ENCODE measurements at regions not wholly inside any gene's neighbourhood (a gene's known extent, or its start where the extent isn't known, plus 50 kb on each side); places are given as distances from the start of the nearest gene placed in this dataset.
A peak's percentile ranks its signal among the peaks of the same experiment; 100 is the strongest.

- no peak for DNase-seq
Measured at GRCh38 chr9:19732441-19732951, 56.3 kb downstream of the SLC24A2 start.

DNA sequence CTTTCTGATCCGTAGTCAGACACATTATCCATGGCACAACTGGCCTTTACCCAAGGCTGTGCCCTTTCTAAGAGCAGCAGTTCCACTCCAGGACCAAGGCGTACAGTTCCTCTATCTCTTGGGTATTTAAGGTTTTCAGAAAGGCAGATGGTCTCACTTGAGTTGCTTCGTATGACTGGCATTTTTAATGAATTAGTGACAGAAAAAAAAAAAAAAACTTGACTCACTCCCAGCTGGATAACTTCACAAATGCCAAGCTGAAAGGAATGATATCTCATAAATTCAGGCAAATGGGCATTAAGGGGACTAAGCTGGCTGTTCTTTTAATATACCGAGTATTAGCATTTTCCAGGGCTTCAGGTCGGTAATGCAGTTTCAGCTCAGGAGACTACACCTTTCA, 60.7 kb downstream of the SLC24A2 start:
- DNase-seq = no peak

DNA sequence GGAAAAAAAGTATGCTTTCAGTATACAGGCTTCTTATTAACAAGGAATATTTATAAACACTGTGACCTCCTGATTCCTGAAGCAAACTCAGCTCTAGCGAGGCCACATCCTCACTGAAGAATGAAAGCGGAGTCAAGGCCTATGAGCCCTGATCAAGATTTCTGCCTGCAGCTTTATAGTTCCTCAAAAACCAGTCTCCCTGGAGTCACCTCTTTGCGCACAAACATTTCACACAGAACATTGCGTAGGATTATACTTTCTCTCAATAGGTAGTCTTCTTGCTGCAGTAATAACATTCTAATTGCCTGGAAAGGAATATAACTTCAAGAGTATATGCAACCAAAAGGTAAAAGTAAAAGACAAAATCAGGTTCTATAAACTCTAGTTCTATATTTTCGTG, 62.9 kb downstream of the SLC24A2 start:
- no peak for DNase-seq

DNA sequence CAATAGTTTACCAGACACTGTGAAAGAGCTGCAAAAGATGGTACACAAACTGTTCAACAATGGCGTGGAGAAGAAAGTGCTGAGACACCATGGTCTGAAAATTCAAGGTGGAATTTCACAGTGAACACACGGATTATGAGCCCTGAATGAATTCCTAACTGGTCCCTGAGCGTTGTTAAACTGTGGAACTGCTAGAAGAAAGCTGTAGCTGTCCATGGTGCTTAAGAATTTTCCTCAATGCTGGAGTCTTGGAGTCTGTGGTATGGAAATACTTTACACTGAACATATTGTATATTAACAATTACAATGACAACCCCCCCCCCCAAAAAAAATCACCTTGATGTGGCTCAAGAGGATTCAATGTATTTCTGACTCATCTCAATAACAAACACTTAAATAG, 68.5 kb downstream of the SLC24A2 start:
- DNase-seq = no peak

GRCh38 chr9:19703702-19704101, 85.1 kb downstream of the SLC24A2 start:
- DNase-seq = no peak

- no peak for DNase-seq
Measured at GRCh38 chr9:19701991-19702390, 86.8 kb downstream of the SLC24A2 start.

- no peak for DNase-seq
Measured at GRCh38 chr9:19701274-19701673, 87.6 kb downstream of the SLC24A2 start.

GRCh38 chr9:19700699-19701098, 88.1 kb downstream of the SLC24A2 start:
- no peak for DNase-seq

- no peak for DNase-seq
Measured at GRCh38 chr9:19699756-19700155, 89.1 kb downstream of the SLC24A2 start.

- no peak for DNase-seq
Measured at GRCh38 chr9:19698960-19699359, 89.9 kb downstream of the SLC24A2 start.

DNA sequence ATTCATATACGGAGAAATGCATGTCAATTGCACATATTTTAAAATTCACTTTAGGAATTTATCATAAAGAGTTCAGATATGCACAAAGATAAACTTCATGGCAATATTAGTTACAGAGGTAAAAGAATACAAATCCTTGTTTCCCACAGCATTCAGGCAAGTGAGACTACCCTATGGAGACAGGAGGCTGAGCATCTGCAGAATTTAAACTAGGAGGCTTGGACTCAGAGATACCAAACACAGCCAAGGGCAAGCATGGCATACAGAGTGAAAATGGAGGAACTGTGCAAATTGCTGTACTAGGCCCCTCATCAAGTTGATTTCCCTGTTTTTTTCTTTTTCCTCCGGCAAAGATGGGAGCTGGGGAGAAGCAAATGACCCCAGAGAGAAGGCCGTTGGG, 94.2 kb downstream of the SLC24A2 start:
- DNase-seq = no peak

DNA sequence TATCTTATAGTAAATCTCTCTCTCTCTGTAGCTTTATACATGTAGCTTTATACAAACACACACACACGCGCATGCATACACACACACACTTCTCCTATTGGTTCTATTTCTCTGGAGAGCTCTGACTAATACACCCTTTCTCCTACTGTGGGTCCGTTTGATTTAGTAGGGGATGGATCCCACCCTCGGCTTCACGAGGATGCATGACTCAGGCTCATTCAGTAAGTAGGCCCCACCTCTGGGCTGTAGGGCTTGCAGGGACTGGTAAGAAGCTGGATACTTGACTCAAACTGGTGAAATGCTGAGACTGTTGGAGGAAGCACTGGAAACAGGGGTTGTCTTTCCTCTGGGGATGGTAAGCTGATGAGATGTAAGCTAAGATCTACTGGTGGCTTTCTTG, 98.7 kb downstream of the SLC24A2 start:
- DNase-seq = no peak

GRCh38 chr9:19689328-19690101, 99.3 kb downstream of the SLC24A2 start:
- DNase-seq = no peak

DNA sequence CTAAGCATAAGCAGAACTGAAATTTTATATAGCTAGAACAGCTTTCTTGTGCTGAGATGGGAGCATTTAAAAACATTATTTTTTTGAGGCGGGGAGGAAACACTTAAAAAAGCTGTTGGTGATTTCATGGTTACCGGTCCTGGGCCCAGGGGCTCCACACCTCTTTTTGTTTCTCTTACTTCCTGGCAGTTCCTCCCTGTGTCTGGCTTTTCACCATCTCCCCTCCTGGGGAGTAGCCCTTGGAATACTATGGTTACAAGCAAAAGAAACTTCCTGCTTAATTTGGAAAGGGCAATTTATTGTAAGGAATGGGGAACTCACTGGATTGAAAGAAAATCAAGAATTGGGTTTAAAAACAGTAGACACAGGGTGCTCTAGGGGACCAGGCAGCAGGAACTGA, 105.1 kb downstream of the SLC24A2 start:
- DNase-seq = no peak

DNA sequence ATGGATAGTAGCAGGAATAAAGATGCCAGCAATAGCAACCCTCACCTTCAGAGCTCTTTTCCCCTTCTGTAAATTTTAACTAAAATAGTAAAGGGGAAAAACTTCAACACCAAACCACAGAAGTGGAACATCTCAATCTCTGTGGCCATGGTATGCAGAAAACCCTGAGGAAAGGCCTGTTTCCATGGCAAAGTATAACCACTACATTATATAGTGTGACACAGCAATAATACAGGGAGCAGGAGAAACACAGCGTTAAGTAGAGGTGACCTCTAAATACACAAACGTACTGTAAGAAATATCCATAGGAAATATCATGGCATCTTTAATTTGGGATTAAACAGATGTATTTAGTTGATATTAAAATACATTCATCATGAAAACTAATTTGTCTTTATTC, 106.4 kb downstream of the SLC24A2 start:
- DNase-seq = no peak

DNA sequence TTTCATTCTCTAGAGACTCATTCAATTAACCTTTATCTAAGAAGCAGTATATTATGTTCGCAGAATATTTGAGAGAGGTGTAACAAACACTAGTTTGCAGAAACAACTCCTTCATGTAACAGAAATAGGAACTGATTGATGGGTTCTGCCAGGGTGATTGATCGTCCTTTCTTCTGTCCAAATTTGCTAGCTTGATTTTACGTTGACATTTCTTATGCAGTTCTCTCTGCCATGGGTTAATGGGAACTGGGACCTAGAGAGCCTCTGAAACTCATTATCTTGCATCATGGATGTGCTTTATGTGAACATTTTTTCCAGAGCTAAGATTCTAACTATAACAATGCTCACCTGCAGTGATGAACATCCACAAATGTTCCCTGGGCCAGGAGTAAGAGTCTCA, 107.0 kb downstream of the SLC24A2 start:
- DNase-seq = no peak

DNA sequence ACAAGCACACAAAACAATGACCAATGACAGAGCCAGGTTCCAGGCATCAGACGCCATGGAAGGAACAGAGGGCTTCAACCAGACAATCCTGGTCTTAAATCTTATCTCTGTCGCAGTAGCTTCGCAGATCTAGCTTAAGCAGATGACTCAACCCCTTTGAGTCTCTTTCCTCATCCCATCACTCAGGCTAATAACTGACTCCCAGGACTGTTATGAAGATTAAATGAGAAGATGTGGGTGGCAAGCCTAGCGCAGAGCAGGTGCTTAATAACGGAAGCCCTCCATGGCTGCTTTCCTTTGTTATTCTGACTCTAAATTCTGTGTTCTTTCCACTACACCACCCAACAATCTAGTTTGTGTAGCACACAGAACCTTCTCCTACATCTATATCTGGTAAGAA, 110.9 kb downstream of the SLC24A2 start:
- no peak for DNase-seq

DNA sequence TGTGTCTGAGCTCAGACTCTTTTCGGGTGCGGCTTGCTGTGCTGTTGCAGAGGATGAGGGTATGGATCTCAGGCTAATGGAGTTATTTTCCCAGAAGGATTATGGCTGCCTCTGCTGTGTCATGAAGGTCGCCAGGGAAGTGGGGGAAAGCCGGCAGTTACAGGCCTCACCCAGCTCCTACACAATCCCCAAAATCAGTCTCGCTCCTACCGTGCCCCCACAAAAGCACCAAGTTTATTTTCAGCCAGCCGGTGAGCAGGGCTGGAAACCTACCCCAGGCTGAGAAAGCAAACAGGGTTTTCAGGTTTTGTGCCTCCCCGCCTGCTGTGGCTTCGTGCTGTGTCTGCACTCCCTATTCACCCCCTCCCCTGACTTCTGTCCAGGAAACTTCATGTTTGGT, 113.3 kb downstream of the SLC24A2 start:
- DNase-seq = no peak

GRCh38 chr9:19666575-19666974, 122.3 kb downstream of the SLC24A2 start:
- no peak for DNase-seq

DNA sequence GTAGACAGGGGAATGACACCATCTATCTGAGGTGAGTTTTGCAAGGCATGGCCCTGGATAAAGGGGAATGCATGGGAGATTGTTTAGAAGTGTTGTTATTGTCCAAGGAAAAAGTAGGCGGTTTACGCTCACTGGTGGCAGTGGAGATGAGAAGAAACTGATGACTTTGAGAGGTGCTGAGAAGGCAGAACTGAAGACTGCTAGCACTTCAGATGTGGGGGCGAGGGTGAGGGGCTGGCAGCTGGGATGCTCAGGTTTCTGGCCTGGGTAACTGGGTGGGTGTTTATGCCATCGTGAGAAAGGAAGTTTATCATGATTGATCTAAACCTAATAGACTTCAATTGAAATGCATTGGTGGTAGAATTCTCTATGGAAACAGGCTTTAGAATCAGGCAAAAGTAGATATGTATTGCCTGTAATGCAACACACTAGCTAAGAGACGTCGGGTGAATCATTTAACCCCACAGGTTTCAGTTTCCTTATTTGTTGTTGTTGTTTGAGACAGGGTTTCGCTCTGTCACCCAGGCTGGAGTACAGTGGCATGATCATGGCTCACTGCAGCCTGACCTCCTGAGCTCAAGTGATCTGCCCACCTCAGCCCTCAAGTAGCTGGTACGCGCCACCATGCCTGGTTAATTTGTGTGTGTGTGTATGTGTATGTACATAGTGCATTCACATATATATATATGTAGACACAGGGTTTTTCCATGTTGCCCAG, 123.5 kb downstream of the SLC24A2 start:
- peak; percentile 77 for DNase-seq

DNA sequence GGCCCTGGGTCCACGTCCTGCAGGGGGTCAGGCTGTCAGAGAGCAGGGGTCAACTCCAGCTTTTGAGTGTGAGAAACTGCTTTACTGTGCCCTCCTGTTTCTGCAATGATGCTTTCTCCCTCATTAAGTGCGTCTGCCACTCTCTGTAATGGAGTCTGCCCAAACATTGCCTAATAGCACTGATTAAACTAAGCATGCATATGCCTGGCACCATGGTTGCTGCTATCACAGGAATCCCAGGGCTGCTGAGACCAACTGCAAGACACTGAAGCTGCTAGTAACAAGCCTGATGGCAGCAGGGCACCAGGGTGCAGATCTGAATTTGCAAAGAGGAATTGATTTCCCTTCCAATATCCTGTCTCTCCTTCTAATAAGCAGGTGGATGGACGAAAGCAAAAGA, 125.3 kb downstream of the SLC24A2 start:
- no peak for DNase-seq

DNA sequence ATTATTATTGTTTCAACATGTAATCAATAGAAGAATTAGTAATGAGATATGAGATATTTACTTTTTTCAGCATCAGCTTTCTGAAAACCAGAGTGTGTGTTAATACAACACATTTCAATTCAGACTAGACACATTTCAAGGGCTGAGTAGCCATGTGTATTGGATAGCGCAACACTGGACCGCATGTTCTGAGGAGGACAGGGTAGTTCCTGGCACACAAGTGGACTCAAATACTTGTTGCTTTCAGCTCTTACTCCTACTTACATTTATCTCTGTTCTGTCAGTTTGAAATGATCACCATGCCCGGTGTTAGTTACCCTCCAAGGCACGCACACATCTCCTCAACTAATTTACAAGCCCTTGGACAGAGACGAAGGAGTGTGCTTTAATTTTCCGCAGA, 126.6 kb downstream of the SLC24A2 start:
- DNase-seq = no peak

DNA sequence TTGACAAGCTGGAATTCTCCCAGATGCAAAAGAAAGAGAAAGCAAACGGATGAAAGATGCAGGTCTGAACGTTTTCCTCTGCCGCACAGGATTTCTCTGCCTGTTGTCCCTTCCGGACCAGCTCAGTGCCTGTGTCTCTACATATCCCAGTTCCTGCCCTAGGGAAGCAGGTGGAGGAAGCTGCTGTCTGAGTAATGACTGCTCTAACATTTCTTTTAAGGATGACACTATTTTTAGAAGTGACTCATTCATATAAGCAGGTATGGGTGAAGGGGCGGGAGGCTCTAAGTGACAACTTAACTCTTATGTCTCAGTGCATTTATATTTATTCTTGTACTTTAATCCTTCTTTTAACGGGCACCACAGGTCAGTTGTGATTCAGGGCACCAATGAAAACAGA, 128.8 kb downstream of the SLC24A2 start:
- no peak for DNase-seq

DNA sequence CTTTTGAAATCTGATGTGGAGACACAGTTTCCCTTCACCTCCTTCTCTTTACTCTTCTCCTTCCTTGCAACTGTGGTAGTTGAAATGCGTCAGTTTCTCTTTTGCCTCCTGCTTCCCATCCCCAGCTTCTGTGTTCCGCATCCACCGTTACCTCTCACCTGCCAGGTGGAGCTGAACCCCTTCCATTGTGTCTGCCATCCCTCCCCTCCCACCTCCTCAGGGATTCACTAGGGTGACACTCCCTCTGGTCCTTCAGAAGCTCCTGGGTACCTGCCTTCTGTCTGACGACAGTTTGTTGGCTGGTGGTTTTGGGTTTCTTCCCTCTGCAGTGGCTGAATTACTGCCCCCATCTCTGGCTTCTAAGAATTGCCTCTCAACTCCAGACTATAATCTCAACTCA, 132.1 kb downstream of the SLC24A2 start:
- DNase-seq = no peak

- DNase-seq = no peak
Measured at GRCh38 chr9:19651681-19652080, 137.2 kb downstream of the SLC24A2 start.

Measured in activated CD4-positive, alpha-beta T cell treated with anti-CD3 and anti-CD28 coated beads, Interleukin-2, Interleukin-6, amounts not matched to agents 100 ng/mL and 50 ng/mL, durations not matched to agents 16 hours and 8 hours (primary cell).